Stromal cell of bone marrow (primary cell): ENCODE measurements at regions not wholly inside any gene's neighbourhood (a gene's known extent, or its start where the extent isn't known, plus 50 kb on each side); places are given as distances from the start of the nearest gene placed in this dataset.
"Not testable (repeated sequence)": the region's sequence is repeated elsewhere in the genome, so short reads cannot be mapped to it uniquely, and the experiment has no call there.

Source experiments
- DNase-seq: peaks from one replicate; pipeline ENCODE4 v3.0.0-alpha.2; 2012; ENCODE audit warnings: low read depth

DNA sequence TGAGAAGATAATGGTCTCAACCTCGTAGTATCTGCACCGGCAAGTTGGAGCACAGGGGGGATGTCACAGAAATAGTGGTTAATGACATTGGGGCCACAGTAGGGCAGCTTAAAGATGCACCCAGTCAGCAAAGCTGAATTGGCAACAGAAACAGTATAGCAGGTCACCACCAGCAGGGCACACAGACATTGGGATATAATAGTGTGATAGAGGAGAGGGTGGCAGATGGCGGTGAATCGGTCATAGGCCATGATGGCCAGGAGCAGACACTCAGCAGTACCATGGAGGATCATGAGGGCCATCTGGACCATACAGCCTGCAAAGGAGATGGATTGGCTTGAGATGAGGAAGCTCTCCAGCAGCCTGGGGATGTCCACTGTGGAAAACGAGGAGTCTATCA lies 106.0 kb upstream of the OR9Q1 start:
- no peak for DNase-seq

DNA sequence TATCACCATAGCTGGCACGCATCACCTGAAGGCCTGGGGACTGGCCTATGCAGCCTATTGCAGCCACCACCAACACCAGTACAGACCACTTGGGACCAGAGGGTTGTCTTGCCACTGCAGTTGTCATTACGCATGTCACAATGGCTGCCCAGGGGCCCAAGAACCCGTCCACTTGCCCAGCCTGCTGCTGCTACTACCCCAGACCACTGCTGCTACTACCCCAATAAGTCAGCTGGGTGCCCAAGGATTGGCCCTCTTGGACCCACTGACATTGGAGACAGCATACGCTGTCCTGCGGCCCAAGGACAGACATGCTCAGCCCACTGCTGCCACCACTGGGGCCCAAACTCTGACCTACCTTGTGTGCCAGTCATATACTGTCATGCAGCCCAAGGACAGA lies 102.7 kb upstream of the OR9Q1 start:
- no peak for DNase-seq

DNA sequence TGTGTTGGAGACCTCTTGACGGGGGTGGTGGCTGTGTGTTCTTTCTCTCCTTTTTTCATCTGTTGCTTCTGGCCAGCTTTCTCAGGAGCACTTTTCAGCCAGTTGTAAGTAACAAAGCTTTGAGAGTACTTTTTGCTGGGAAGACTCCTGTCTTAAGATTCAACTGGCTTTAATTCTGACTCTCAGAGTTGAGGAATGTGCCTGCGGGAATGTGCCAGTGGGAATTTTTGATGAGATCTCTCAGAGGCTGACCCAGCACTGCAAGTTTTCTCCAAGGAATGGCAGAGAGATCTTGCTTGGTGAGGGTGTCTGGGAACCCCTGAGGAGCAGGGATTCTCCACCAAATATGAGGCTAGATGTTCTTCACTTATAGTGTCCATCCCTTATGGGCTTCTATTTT lies 91.6 kb upstream of the OR9Q1 start:
- DNase-seq = no peak

DNA sequence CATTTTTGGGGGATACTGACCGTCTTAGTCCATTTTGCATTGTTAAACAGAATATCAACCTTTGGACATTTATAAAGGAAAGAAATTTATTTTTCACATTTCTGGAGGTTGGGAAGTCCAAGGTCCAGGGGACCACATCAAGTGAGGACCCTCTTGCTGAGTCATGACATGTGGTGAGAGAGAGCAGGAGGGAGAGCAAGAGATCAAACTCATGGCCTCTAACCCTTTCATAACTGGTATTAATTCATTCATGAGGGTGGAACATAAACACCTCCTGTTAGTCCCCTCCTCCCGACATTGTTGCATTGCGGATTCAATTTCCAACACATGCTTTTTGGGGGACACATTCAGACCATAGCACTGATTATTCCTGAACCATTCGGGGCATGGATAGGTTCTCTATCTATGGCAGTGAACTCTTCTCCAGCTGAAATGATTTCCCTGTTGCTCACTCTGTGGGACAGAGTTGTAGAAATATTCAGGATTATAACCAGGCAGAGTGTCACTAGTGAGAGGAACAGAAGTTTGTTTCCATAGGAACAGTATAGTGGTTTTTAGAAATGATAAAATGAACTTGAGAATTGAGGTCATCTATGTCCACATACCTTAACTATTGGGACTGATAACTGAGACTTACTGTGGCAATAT lies 88.2 kb upstream of the OR9Q1 start:
- DNase-seq = no peak

DNA sequence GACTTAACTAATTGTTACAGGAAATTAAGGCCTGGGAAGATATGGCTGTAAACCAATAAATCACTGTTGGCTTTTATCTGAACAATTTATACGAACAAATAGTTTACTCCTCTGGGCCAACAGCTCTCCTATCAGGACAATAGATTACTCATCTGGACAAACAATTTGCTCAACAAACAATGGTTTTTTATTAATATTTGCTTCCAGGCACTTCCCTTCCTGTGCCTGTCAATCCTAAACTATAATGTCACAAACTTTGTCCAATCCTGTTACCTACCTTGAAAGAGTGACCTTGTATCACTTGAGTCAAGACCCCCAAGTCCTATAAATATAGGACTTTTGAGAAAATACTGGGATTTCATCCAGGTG lies 87.6 kb upstream of the OR9Q1 start:
- no peak for DNase-seq

DNA sequence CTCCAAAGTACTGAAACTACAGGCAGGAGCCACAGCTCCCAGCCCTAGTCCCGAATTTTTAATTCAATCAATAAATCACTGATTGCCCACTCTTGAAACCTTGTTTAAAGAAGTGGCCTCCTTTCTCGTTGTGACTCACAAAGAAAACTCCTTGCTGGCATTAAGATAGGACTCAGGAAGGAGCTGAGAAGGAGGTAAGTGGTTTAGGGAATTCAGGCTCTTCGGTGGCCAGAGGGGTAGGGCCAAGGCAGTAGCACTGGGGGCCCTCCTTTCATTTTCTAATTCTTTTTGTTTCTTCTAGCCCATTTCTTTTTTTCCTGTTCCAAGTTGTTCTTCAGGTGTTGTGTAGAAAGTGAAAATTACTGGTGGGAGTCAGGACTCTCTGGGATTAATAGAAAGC lies 86.2 kb upstream of the OR9Q1 start:
- no peak for DNase-seq

DNA sequence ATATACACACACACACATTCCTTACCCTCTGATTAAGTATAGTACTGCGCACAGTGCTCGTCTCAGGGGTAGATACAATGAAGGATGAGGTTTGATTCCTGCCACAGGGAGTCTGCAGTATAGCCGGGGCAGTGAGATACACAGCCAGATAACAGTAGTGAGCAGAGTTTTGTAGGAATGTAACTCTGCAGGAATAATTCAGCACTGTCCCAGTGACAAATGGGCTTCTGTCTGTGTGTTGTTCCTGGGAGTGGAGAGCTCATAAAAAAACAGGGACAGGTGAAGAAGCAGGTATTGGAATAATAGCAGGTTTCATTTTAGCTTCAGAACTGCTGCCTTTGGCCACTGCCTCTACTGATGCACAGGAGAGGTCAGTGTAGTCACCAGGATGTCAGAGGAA lies 85.3 kb upstream of the OR9Q1 start:
- DNase-seq = no peak

DNA sequence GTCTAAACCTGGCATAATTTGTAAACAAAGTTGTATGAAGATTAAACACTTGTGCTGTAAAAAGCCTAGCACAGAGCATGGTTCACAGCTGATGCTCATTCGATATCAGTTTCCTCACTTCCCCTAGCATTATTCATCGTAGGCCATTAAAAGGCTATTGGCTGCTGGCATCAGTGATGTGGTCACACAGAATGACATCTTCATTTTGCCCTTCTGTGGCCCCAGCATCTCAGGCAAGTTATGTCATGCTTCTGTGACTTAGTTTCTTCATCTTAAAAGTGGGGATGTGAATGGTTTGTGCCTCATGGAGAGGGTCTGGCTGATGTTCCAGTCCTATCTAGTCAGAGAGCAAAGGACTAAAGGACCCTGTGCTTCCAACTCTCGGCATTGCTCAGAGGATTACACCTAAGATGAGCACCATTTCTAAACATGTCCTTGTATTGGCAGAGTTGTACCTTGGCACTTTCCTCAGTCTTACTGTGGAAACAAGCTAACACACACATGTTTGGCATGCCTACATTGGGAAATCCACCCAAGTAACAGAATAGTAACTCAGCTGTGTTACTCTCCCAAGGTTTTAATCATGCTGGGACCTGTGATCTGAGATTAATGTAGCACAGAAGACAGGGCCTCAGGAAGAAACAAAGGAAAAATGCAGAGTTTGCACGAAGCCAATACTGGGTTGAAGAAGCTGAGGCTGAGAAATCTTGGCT lies 83.5 kb upstream of the OR9Q1 start:
- DNase-seq = no peak

DNA sequence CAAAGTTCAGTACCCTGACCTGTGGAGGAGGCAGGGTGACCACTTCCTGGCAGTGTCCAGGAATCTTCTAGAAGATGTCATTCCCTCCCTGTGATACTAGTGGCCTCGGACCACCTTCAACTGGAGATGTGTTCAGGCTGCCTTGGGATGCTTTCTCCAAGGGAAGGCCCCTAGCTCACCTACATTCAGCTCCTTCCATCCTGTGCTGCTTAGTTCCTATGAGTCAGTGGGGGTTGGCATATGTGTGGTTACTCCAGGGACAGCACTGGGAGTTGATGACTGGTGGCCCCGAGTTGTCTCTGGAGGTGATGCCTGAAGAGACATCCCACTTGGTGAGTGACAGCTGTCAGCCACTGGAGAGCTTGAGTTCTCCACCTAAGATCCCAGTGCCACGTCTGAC lies 81.8 kb upstream of the OR9Q1 start:
- no peak for DNase-seq

DNA sequence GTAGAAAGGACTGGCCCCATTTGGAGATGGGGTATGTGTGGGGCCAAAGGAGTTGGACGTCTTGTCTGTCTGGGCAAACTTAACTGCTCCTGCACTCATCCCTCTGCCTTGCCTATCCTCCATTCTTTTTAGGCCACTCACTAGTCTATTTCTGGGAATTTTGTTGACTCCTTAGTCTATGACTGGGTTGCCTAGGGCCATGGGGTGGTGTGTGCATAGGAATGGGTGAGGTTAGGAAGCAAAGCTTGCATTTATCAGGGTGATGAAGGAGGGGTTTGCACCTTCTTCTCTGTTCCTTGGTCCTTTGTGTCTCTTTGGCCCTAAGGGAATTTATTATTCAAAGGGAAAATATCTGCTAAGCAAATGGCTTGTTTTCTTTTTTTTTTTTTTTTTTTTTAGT lies 80.9 kb upstream of the OR9Q1 start:
- DNase-seq = no peak

DNA sequence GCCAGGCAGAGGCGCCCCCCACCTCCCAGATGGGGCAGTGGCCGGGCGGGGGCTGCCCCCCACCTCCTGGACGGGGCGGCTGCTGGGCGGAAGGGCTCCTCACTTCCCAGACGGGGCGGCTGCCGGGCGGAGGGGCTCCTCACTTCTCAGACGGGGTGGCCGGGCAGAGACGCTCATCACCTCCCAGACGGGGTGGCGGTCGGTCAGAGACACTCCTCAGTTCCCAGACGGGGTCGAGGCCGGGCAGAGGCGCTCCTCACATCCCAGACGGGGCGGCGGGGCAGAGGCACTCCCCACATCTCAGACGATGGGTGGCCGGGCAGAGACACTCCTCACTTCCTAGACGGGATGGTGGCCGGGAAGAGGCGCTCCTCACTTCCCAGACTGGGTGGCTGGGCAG lies 79.9 kb upstream of the OR9Q1 start:
- not testable (repeated sequence) for DNase-seq

DNA sequence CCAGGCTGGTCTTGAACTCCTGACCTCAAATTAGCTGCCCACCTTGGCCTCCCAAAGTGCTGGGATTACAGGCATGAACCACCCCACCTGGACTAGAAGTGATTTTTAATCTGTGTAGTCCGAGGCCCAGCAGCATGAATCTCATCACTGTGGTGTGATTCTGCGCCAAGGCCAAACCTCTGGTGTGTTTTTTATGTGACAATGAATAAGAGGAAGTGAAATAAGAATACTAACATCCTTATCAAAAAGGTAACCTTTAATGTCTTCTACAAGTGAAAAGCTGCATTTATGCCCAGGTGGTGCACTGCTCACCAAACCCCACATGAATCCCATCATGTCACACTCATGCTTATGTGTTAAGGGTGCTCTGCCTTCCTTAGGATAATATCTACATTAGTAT lies 77.1 kb upstream of the OR9Q1 start:
- no peak for DNase-seq

DNA sequence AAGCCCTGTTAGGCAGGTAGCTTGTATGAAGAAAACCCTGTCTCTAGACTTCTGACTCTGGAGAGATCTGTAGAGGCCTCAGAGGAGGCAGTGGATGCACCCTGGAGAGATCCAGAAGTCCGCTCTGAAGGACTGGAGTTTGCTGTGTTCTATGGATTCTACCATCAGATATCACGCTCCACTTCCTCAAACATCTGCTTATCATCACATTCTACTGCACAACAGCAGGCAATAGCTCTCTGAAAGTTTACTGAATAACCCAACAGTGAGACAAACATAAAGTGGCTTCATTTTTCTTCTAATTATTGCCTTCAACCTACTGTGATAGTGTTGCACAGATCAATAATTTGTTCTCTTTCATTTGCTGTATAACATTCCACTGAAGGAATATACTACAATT lies 59.0 kb upstream of the OR9Q1 start:
- no peak for DNase-seq

DNA sequence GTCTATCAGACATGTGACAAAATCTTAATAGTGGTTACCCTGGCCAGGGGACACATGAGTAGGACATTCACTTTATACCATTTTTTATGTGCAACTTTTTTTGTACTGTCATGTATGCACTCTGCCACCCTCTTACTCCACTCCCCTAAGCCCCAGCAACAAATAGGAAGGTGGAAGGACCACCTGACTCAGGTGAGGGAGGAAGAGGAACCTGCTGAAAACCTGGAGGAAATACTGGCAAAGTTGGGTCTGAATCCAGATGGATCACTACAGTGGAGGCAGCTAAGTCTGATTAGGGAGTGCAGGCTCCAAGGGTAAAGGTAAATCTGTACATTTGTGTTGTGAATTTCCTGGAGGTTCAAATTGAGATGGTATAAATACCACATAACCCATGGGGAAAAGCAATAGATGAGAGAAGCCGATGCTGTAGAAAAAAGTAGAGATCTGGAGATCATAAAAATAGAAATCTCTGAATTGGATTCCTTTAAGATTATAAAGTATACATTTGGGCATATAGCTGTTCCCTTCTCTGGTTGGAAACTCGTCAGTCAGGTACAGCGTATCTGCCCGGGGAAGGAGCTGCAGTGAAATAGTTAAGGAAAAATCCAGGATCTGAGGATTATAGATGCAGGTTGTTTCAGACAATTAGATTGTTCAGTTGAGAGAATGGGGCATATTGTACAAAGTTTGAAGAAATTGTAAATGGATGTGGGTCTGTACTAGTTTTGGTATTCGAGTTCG lies 52.2 kb upstream of the OR9Q1 start:
- DNase-seq = no peak

DNA sequence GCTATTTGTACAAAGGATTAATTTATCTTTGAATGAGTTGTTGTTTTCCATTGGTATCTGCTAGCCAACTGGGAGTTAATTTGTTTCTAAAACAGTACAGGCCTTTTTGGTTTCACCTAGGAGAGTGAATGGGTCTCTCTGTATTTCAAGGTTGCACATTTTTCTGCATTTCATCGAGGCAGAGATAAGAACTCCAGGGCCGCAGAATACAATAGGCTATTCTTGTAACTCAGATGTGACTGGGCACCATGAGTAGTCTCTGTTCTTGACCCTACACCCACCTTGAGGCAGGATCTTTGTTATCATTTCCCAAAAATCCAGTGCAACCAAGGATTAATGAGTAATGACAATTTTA lies 51.7 kb upstream of the OR9Q1 start:
- DNase-seq = no peak
